GM18511 (cell line): ENCODE measurements at regions not wholly inside any gene's neighbourhood (a gene's known extent, or its start where the extent isn't known, plus 50 kb on each side); places are given as distances from the start of the nearest gene placed in this dataset.
A peak's percentile ranks its signal among the peaks of the same experiment; 100 is the strongest.
"Not testable (repeated sequence)": the region's sequence is repeated elsewhere in the genome, so short reads cannot be mapped to it uniquely, and the experiment has no call there.

ENCODE experiments used
- ATAC-seq: cut with Tn5 transposase; IDR thresholded peaks from one replicate; pipeline ENCODE4 v1.9.1; 2021; ENCODE audit warnings: mild to moderate bottlenecking, moderate library complexity; ENCODE audit not compliant: unreplicated experiment

GRCh38 chr18:22791310-22791610 lies 141.9 kb upstream of the RBBP8 start:
- no peak for ATAC-seq

GRCh38 chr18:22796113-22796512 lies 137.0 kb upstream of the RBBP8 start:
- ATAC-seq = no peak

GRCh38 chr18:22800551-22800951 lies 132.6 kb upstream of the RBBP8 start:
- ATAC-seq = no peak

GRCh38 chr18:22813648-22814328 lies 119.3 kb upstream of the RBBP8 start:
- no peak for ATAC-seq

- no peak for ATAC-seq
Measured at GRCh38 chr18:22814329-22814703, 118.8 kb upstream of the RBBP8 start.

- ATAC-seq = no peak
Measured at GRCh38 chr18:22816266-22817176, 116.6 kb upstream of the RBBP8 start.

- ATAC-seq = no peak
Measured at GRCh38 chr18:22817844-22818243, 115.3 kb upstream of the RBBP8 start.

- ATAC-seq = no peak
Measured at GRCh38 chr18:22822024-22822423, 111.1 kb upstream of the RBBP8 start.

GRCh38 chr18:22822841-22823508 lies 110.2 kb upstream of the RBBP8 start:
- peak; percentile 99 for ATAC-seq

GRCh38 chr18:22826726-22827125 lies 106.4 kb upstream of the RBBP8 start:
- ATAC-seq = no peak

- no peak for ATAC-seq
Measured at GRCh38 chr18:22827216-22827615, 105.9 kb upstream of the RBBP8 start.

GRCh38 chr18:22827741-22828140 lies 105.4 kb upstream of the RBBP8 start:
- ATAC-seq = no peak

- ATAC-seq = no peak
Measured at GRCh38 chr18:22828171-22828570, 105.0 kb upstream of the RBBP8 start.

GRCh38 chr18:22828583-22828982 lies 104.5 kb upstream of the RBBP8 start:
- ATAC-seq = not testable (repeated sequence)

- ATAC-seq = no peak
Measured at GRCh38 chr18:22829781-22830180, 103.3 kb upstream of the RBBP8 start.

GRCh38 chr18:22830511-22830910 lies 102.6 kb upstream of the RBBP8 start:
- no peak for ATAC-seq

GRCh38 chr18:22831441-22831904 lies 101.7 kb upstream of the RBBP8 start:
- peak; percentile 61 for ATAC-seq

GRCh38 chr18:22836932-22837331 lies 96.2 kb upstream of the RBBP8 start:
- ATAC-seq = no peak

- no peak for ATAC-seq
Measured at GRCh38 chr18:22838221-22838620, 94.9 kb upstream of the RBBP8 start.

- ATAC-seq = peak; percentile 78
Measured at GRCh38 chr18:22838639-22839277, 94.4 kb upstream of the RBBP8 start.

- peak; percentile 61 for ATAC-seq
Measured at GRCh38 chr18:22839340-22839821, 93.7 kb upstream of the RBBP8 start.
